HepG2 (cell line): ENCODE measurements at regions not wholly inside any gene's neighbourhood (a gene's known extent, or its start where the extent isn't known, plus 50 kb on each side); places are given as distances from the start of the nearest gene placed in this dataset.

ENCODE experiments used
- ATAC-seq: fragments of 200-7000 bp; cut with Tn5 transposase; 3 replicates; pipeline ENCODE4 v1.9.1; 2020; ENCODE audit warnings: mild to moderate bottlenecking, moderate library complexity
- BruUV-seq: library from RNA; stranded (reverse); fragments of 400-500 nt; replicated peaks from 2 replicates; lab custom pipeline; 2021; lab: Mats Ljungman, UMichigan
- CTCF ChIA-PET: fragments of 300-600 bp; formaldehyde crosslinking; extraction: SDS; loops from one replicate; lab custom pipeline; 2021; ENCODE audit warnings: low total read pairs, inconsistent platforms, low intra/inter-chr PET ratio; lab: Yijun Ruan, JAX
- POLR2A ChIA-PET: fragments of 350-600 bp; sonication (Branson Sonifier 250); formaldehyde crosslinking; loops from one replicate; lab custom pipeline; 2020; ENCODE audit warnings: antibody characterized with exemption, inconsistent platforms; lab: Yijun Ruan, JAX
- DNase-seq: peaks from one replicate; pipeline ENCODE4 v3.0.0-alpha.2; 2015; ENCODE audit warnings: low spot score
- FAIRE-seq: peaks from 3 replicates; lab custom pipeline; 2011; peaks lifted over from hg19 to GRCh38; lab: Jason Lieb, UNC
- H2AFZ ChIP-seq: one replicate; pipeline ENCODE4 v1.6.1; 2011; ENCODE audit warnings: low read length, inconsistent platforms
- H3K27ac ChIP-seq: fragments of 300-600 bp; 3 replicates; pipeline ENCODE4 v1.8.0; 2011; ENCODE audit warnings: mixed run types, mild to moderate bottlenecking, mixed read lengths, low read length, inconsistent platforms; ENCODE audit not compliant: insufficient read depth; ENCODE audit errors: extremely low read length
- H3K27me3 ChIP-seq, 2 experiments: fragments of 200-600 bp in 1 of 2; 2 replicates in 1 of 2; 3 replicates in 1 of 2; pipeline versions ENCODE4 v1.6.0 to v1.8.0; 2011; ENCODE audit warnings: low read length in 2 of 2, mild to moderate bottlenecking in 2 of 2, moderate library complexity in 2 of 2, inconsistent platforms in 1 of 2; ENCODE audit not compliant: insufficient read depth in 2 of 2, control insufficient read depth in 1 of 2
- H3K36me3 ChIP-seq, 2 experiments: fragments of 200-600 bp in 1 of 2; replicated peaks in 1 of 2; 2 replicates in 1 of 2; 3 replicates in 1 of 2; pipeline versions ENCODE4 v1.5.1 to v1.8.0; 2011; ENCODE audit warnings: low read length in 2 of 2, inconsistent platforms in 1 of 2; ENCODE audit not compliant: insufficient read depth in 2 of 2, control insufficient read depth in 1 of 2
- H3K4me1 ChIP-seq: 2 replicates; pipeline ENCODE4 v1.5.1; 2012; ENCODE audit warnings: low read length, inconsistent platforms; ENCODE audit not compliant: insufficient read depth
- H3K4me2 ChIP-seq: 2 replicates; pipeline ENCODE4 v1.6.0; 2011; ENCODE audit warnings: low read depth, low read length, inconsistent platforms
- H3K4me3 ChIP-seq, 3 experiments: fragments of 200-600 bp in 1 of 3; sonication (generic), shearing (Covaris generic) in 1 of 3; replicated peaks in 1 of 3; 2 replicates each; pipeline ENCODE4 v1.5.1; 2011 to 2016; ENCODE audit warnings: low read length in 3 of 3, inconsistent platforms in 2 of 3, low read depth in 2 of 3, mild to moderate bottlenecking in 2 of 3, control low read depth in 1 of 3, mixed read lengths in 1 of 3; ENCODE audit not compliant: insufficient read depth in 1 of 3
- H3K79me2 ChIP-seq: one replicate; pipeline ENCODE4 v1.6.1; 2011; ENCODE audit warnings: low read length, inconsistent platforms; ENCODE audit not compliant: insufficient read depth
- H3K9ac ChIP-seq: 2 replicates; pipeline ENCODE4 v1.6.0; 2011; ENCODE audit warnings: mild to moderate bottlenecking, low read depth, low read length, inconsistent platforms; ENCODE audit not compliant: insufficient read depth
- H3K9me3 ChIP-seq: 2 replicates; pipeline ENCODE4 v1.5.1; 2012; ENCODE audit warnings: mild to moderate bottlenecking, low read length
- H4K20me1 ChIP-seq: 2 replicates; pipeline ENCODE4 v1.6.0; 2011; ENCODE audit warnings: inconsistent platforms, mild to moderate bottlenecking, low read length, moderate library complexity; ENCODE audit not compliant: insufficient read depth
- AKAP8 ChIP-seq: sonication (generic); formaldehyde crosslinking; IDR thresholded peaks from 2 replicates; pipeline ENCODE4 v1.5.1; 2020; ENCODE audit warnings: mild to moderate bottlenecking, missing genetic modification reagents
- ARNT2 ChIP-seq: sonication (generic); formaldehyde crosslinking; IDR thresholded peaks from 2 replicates; pipeline ENCODE4 v1.8.0; 2022; ENCODE audit warnings: mild to moderate bottlenecking, low read depth, missing genetic modification reagents, moderate library complexity
- BORCS8-MEF2B ChIP-seq: sonication (generic); formaldehyde crosslinking; IDR thresholded peaks from 2 replicates; pipeline ENCODE4 v1.8.0; 2022; ENCODE audit warnings: mild to moderate bottlenecking, missing genetic modification reagents
- DNMT1 ChIP-seq: sonication (generic); formaldehyde crosslinking; IDR thresholded peaks from 2 replicates; pipeline ENCODE4 v1.5.1; 2020; ENCODE audit warnings: mild to moderate bottlenecking, missing genetic modification reagents
- PCBP2 ChIP-seq: fragments of 200-400 bp; formaldehyde crosslinking; optimal IDR thresholded peaks from 2 replicates; pipeline ENCODE3; 2018; ENCODE audit warnings: low read length, low read depth; ENCODE audit not compliant: poor library complexity, severe bottlenecking
- SALL1 ChIP-seq: sonication (generic); formaldehyde crosslinking; IDR thresholded peaks from 2 replicates; pipeline ENCODE4 v1.8.0; 2022; ENCODE audit warnings: mild to moderate bottlenecking, missing genetic modification reagents
- SNAPC4 ChIP-seq: sonication (generic); formaldehyde crosslinking; IDR thresholded peaks from 2 replicates; pipeline ENCODE4 v1.4.0; 2020; ENCODE audit warnings: mild to moderate bottlenecking, missing genetic modification reagents
- TARDBP ChIP-seq: sonication (generic); formaldehyde crosslinking; IDR thresholded peaks from 2 replicates; pipeline ENCODE4 v1.8.0; 2022; ENCODE audit warnings: mild to moderate bottlenecking, missing genetic modification reagents
- USF2 ChIP-seq, 2 experiments: sonication (generic) in 1 of 2; formaldehyde crosslinking in 1 of 2; IDR thresholded peaks; 2 replicates each; pipeline versions ENCODE4 v1.5.1 to v1.6.1; 2011 to 2020; ENCODE audit warnings: borderline replicate concordance in 1 of 2, low read depth in 1 of 2, low read length in 1 of 2, mild to moderate bottlenecking in 1 of 2, missing genetic modification reagents in 1 of 2, moderate library complexity in 1 of 2
- ZFP41 ChIP-seq: sonication (generic); formaldehyde crosslinking; IDR thresholded peaks from 2 replicates; pipeline ENCODE4 v1.4.0; 2020; ENCODE audit warnings: mild to moderate bottlenecking, missing genetic modification reagents, borderline replicate concordance
- ZNF160 ChIP-seq: sonication (generic); formaldehyde crosslinking; IDR thresholded peaks from 2 replicates; pipeline ENCODE4 v1.8.0; 2022; ENCODE audit warnings: mild to moderate bottlenecking, inconsistent platforms, missing genetic modification reagents
- ZNF235 ChIP-seq: sonication (generic); formaldehyde crosslinking; IDR thresholded peaks from 2 replicates; pipeline ENCODE4 v1.8.1; 2023; ENCODE audit warnings: mild to moderate bottlenecking, missing genetic modification reagents, borderline replicate concordance
- ZNF33A ChIP-seq: sonication (generic); formaldehyde crosslinking; IDR thresholded peaks from 2 replicates; pipeline ENCODE4 v1.5.1; 2020; ENCODE audit warnings: missing genetic modification reagents, mild to moderate bottlenecking, moderate library complexity, borderline replicate concordance
- ZNF800 ChIP-seq: sonication (generic); formaldehyde crosslinking; IDR thresholded peaks from 2 replicates; pipeline ENCODE4 v1.4.0; 2020; ENCODE audit warnings: missing genetic modification reagents
- WGBS: methylation state at CpG from one replicate; pipeline ENCODE4 v1.1.6; 2017; ENCODE audit warnings: low lambda C conversion rate; 5-methylcytosine and 5-hydroxymethylcytosine counted together
- in situ Hi-C: cut with HindIII; loops from 2 replicates; pipeline ENCODE4 v1.10.0; 2017; ENCODE audit warnings: low pct_unique_long_range_greater_than_20kb; ENCODE audit not compliant: extremely low pct_ligation_motif_present
- intact Hi-C: fragments of 100-400 bp; cut with micrococcal nuclease; formaldehyde crosslinking; loops from one replicate; pipeline ENCODE4 v1.10.0; 2022; ENCODE audit not compliant: unreplicated experiment

GRCh38 chr13:103958691-103959090 is 892.5 kb upstream of the SLC10A2 start:
- POLR2A ChIA-PET: no interaction called here
- Histone ChIP-seq H3K79me2 (no peaks in the 10 kb centered on the region), H3K27ac (no peak overlapping the region), H3K36me3 (no peaks in the 10 kb centered on the region), H3K4me3 (no peak overlapping the region), H3K9me3 (peaks cover 59% of the 10 kb centered on the region), H2AFZ (no peak overlapping the region), H4K20me1 (no peaks in the 10 kb centered on the region), H3K9ac (no peak overlapping the region), H3K4me1 (no peaks in the 10 kb centered on the region), H3K27me3 (no peaks in the 10 kb centered on the region), H3K4me2 (no peak overlapping the region)
- WGBS: 1% methylated on average over 2 of the region's 2 CpGs
- no peak for ATAC-seq
- no peak for DNase-seq
- CTCF ChIA-PET: no interaction called here
- BruUV-seq: no TSS peak
- intact Hi-C loops: no loop called here
- in situ Hi-C loops: no loop called here
- no peak for FAIRE-seq
- TF ChIP-seq AKAP8 (CRISPR knock-in tag): no peak
- TF ChIP-seq ARNT2: no peak
- TF ChIP-seq PCBP2: no peak
- TF ChIP-seq ZNF160 (CRISPR knock-in tag): no peak
- no peak for TF ChIP-seq ZFP41 (CRISPR knock-in tag)
- TF ChIP-seq ZNF800 (CRISPR knock-in tag): no peak
- TF ChIP-seq DNMT1 (CRISPR knock-in tag): no peak
- TF ChIP-seq SNAPC4 (CRISPR knock-in tag): no peak
- no peak for TF ChIP-seq TARDBP
- TF ChIP-seq USF2 (IDR thresholded peaks at IDR 0.05; ENCODE audit: low read depth, low read length): no peak
- no peak for TF ChIP-seq USF2 (CRISPR knock-in tag; IDR thresholded peaks at IDR 0.05; ENCODE audit: borderline replicate concordance)
- no peak for TF ChIP-seq SALL1 (CRISPR knock-in tag)
- TF ChIP-seq ZNF235: no peak
- TF ChIP-seq ZNF33A (CRISPR knock-in tag): no peak
- TF ChIP-seq BORCS8-MEF2B (CRISPR knock-in tag): no peak
